ENCODE measurements at regions not wholly inside any gene's neighbourhood (a gene's known extent, or its start where the extent isn't known, plus 50 kb on each side); places are given as distances from the start of the nearest gene placed in this dataset.
A peak's percentile ranks its signal among the peaks of the same experiment; 100 is the strongest.

GRCh38 chr1:193545171-193545570 lies 358.8 kb upstream of the B3GALT2 start:
- Histone ChIP-seq H3K4me3 (no peak overlapping the region), H3K27me3 (no peaks in the 10 kb centered on the region), H3K4me2 (no peak overlapping the region), H4K20me1 (ENCODE audit: insufficient read depth, poor library complexity, severe bottlenecking) (no peaks in the 10 kb centered on the region), H3K36me3 (replicated peaks; ENCODE audit: insufficient read depth, low read depth) (no peaks in the 10 kb centered on the region), H3K9me3 (ENCODE audit: low read depth) (no peaks in the 10 kb centered on the region), H2AFZ (no peak overlapping the region), H3K79me2 (no peaks in the 10 kb centered on the region), H3K9me2 (replicated peaks; ENCODE audit: insufficient read depth) (no peaks in the 10 kb centered on the region), H3K4me1 (ENCODE audit: insufficient read depth) (peaks cover 21% of the 10 kb centered on the region), H3K27ac (no peak overlapping the region)
- 93% methylated on average over 2 of the region's 2 CpGs for WGBS (ENCODE audit: low lambda C conversion rate, missing lambda C conversion rate)
- no peak for TF ChIP-seq CTCF (IDR thresholded peaks at IDR 0.05; ENCODE audit: poor library complexity)
- TF ChIP-seq EZH2phosphoT487 (IDR thresholded peaks at IDR 0.05; ENCODE audit: low read depth, severe bottlenecking, unreplicated experiment) = no peak
- TF ChIP-seq EZH2 (IDR thresholded peaks at IDR 0.05; ENCODE audit: borderline replicate concordance) = no peak
- DNase-seq (ENCODE audit: low spot score) = no peak

- no peaks in the 10 kb centered on the region for H3K27me3 ChIP-seq
- WGBS (ENCODE audit: low lambda C conversion rate, missing lambda C conversion rate) = 46% methylated on average over 4 of the region's 4 CpGs
- peak overlapping the region; percentile 77 for H3K27ac ChIP-seq
- H3K36me3 ChIP-seq (replicated peaks; ENCODE audit: insufficient read depth, low read depth) = no peaks in the 10 kb centered on the region
- H3K9me3 ChIP-seq (ENCODE audit: low read depth) = no peaks in the 10 kb centered on the region
- no peaks in the 10 kb centered on the region for H4K20me1 ChIP-seq (ENCODE audit: insufficient read depth, poor library complexity, severe bottlenecking)
- H3K4me1 ChIP-seq (ENCODE audit: insufficient read depth) = peaks cover 18% of the 10 kb centered on the region
- peak; percentile 35 for DNase-seq (ENCODE audit: low spot score)
- TF ChIP-seq EZH2phosphoT487 (IDR thresholded peaks at IDR 0.05; ENCODE audit: low read depth, severe bottlenecking, unreplicated experiment) = no peak
- no peak for TF ChIP-seq CTCF (IDR thresholded peaks at IDR 0.05; ENCODE audit: poor library complexity)
- TF ChIP-seq EZH2 (IDR thresholded peaks at IDR 0.05; ENCODE audit: borderline replicate concordance) = no peak
- no peak overlapping the region for H3K4me3 ChIP-seq
- H3K79me2 ChIP-seq = no peaks in the 10 kb centered on the region
- no peak overlapping the region for H2AFZ ChIP-seq
- H3K9me2 ChIP-seq (replicated peaks; ENCODE audit: insufficient read depth) = no peaks in the 10 kb centered on the region
- no peak overlapping the region for H3K4me2 ChIP-seq
Observed at GRCh38 chr1:193543259-193543658, 356.8 kb upstream of the B3GALT2 start.

GRCh38 chr1:193542690-193543089 lies 356.3 kb upstream of the B3GALT2 start:
- H3K27me3 ChIP-seq = no peaks in the 10 kb centered on the region
- no peaks in the 10 kb centered on the region for H4K20me1 ChIP-seq (ENCODE audit: insufficient read depth, poor library complexity, severe bottlenecking)
- H3K9me2 ChIP-seq (replicated peaks; ENCODE audit: insufficient read depth) = no peaks in the 10 kb centered on the region
- TF ChIP-seq CTCF (IDR thresholded peaks at IDR 0.05; ENCODE audit: poor library complexity) (no peak), EZH2 (IDR thresholded peaks at IDR 0.05; ENCODE audit: borderline replicate concordance) (no peak), EZH2phosphoT487 (IDR thresholded peaks at IDR 0.05; ENCODE audit: low read depth, severe bottlenecking, unreplicated experiment) (no peak)
- H2AFZ ChIP-seq = no peak overlapping the region
- peaks cover 15% of the 10 kb centered on the region for H3K4me1 ChIP-seq (ENCODE audit: insufficient read depth)
- WGBS (ENCODE audit: low lambda C conversion rate, missing lambda C conversion rate) = 10% methylated on average over 1 of the region's 1 CpG
- no peaks in the 10 kb centered on the region for H3K9me3 ChIP-seq (ENCODE audit: low read depth)
- peak overlapping the region; percentile 77 for H3K27ac ChIP-seq
- no peaks in the 10 kb centered on the region for H3K79me2 ChIP-seq
- no peaks in the 10 kb centered on the region for H3K36me3 ChIP-seq (replicated peaks; ENCODE audit: insufficient read depth, low read depth)
- DNase-seq (ENCODE audit: low spot score) = peak; percentile 25
- H3K4me2 ChIP-seq = no peak overlapping the region
- H3K4me3 ChIP-seq = no peak overlapping the region

- DNase-seq (ENCODE audit: low spot score) = no peak
- H3K9me3 ChIP-seq (ENCODE audit: low read depth) = no peaks in the 10 kb centered on the region
- H4K20me1 ChIP-seq (ENCODE audit: insufficient read depth, poor library complexity, severe bottlenecking) = no peaks in the 10 kb centered on the region
- no peak overlapping the region for H2AFZ ChIP-seq
- no peaks in the 10 kb centered on the region for H3K9me2 ChIP-seq (replicated peaks; ENCODE audit: insufficient read depth)
- H3K36me3 ChIP-seq (replicated peaks; ENCODE audit: insufficient read depth, low read depth) = no peaks in the 10 kb centered on the region
- peaks cover 12% of the 10 kb centered on the region for H3K4me1 ChIP-seq (ENCODE audit: insufficient read depth)
- no peak overlapping the region for H3K4me3 ChIP-seq
- no peaks in the 10 kb centered on the region for H3K27me3 ChIP-seq
- H3K4me2 ChIP-seq = no peak overlapping the region
- no peak for TF ChIP-seq EZH2 (IDR thresholded peaks at IDR 0.05; ENCODE audit: borderline replicate concordance)
- no peak for TF ChIP-seq CTCF (IDR thresholded peaks at IDR 0.05; ENCODE audit: poor library complexity)
- TF ChIP-seq EZH2phosphoT487 (IDR thresholded peaks at IDR 0.05; ENCODE audit: low read depth, severe bottlenecking, unreplicated experiment) = no peak
- no peak overlapping the region for H3K27ac ChIP-seq
- no peaks in the 10 kb centered on the region for H3K79me2 ChIP-seq
Observed at GRCh38 chr1:193540511-193540910, 354.1 kb upstream of the B3GALT2 start.
